ENCODE measurements at regions not wholly inside any gene's neighbourhood (a gene's known extent, or its start where the extent isn't known, plus 50 kb on each side); places are given as distances from the start of the nearest gene placed in this dataset.
"Not testable (repeated sequence)": the region's sequence is repeated elsewhere in the genome, so short reads cannot be mapped to it uniquely, and the experiment has no call there.

GRCh38 chr12:83260126-83260525, 573.4 kb downstream of the TMTC2 start:
- BruUV-seq (replicated peaks); H3K14ac ChIP-seq (replicated peaks; ENCODE audit: low read depth, low read length); H3K4me1 ChIP-seq (ENCODE audit: control insufficient read depth, insufficient read depth, low read length); H3K56ac ChIP-seq (ENCODE audit: extremely low read depth, insufficient read depth, low read length); H2BK5ac ChIP-seq (ENCODE audit: low read depth, low read length, poor library complexity, severe bottlenecking); H3K27ac ChIP-seq (ENCODE audit: insufficient read depth, low read length); H3K9ac ChIP-seq (ENCODE audit: low read depth, low read length); H3K4ac ChIP-seq (ENCODE audit: low read depth, low read length); H3K18ac ChIP-seq (ENCODE audit: low read depth, low read length); H2AK9ac ChIP-seq (replicated peaks; ENCODE audit: low read depth, low read length, poor library complexity); H3K9me1 ChIP-seq (ENCODE audit: insufficient read depth, low read length); H2BK15ac ChIP-seq (ENCODE audit: low read depth, low read length); H3K4me2 ChIP-seq (ENCODE audit: low read depth, low read length); H2BK120ac ChIP-seq (ENCODE audit: low read depth, low read length); H3K27me3 ChIP-seq (ENCODE audit: control insufficient read depth, insufficient read depth, low read length); H2AK5ac ChIP-seq (ENCODE audit: low read depth, low read length); CTCF ChIA-PET; H2BK20ac ChIP-seq (ENCODE audit: low read depth, low read length); H4K20me1 ChIP-seq (ENCODE audit: insufficient read depth, low read length); H3K36me3 ChIP-seq (ENCODE audit: control insufficient read depth, insufficient read depth, low read length); ATAC-seq (ENCODE audit: low read depth); dilution Hi-C loops (cut with HindIII; ENCODE audit: low sequenced_read_pairs, unreplicated experiment); intact Hi-C loops (cut with micrococcal nuclease); H3K9me3 ChIP-seq (ENCODE audit: control insufficient read depth, insufficient read depth, low read length); H3K4me3 ChIP-seq (ENCODE audit: insufficient read depth, low read depth, low read length); H2AFZ ChIP-seq (replicated peaks; ENCODE audit: low read length, poor library complexity); H4K91ac ChIP-seq (ENCODE audit: insufficient read depth, low read depth, low read length); POLR2A ChIA-PET (ENCODE audit: unreplicated experiment); H3K79me1 ChIP-seq (ENCODE audit: low read depth in 1 of 2, low read length in 2 of 2); H4K5ac ChIP-seq (ENCODE audit: low read depth, low read length); in situ Hi-C loops (cut with MboI; ENCODE audit: low sequenced_read_pairs); H3K23ac ChIP-seq (ENCODE audit: low read depth, low read length); DNase-seq; H4K8ac ChIP-seq (ENCODE audit: low read depth in 2 of 2, low read length in 2 of 2): not testable (repeated sequence)
- WGBS, 2 experiments (ENCODE audit: extremely low coverage in 2 of 2, insufficient read length in 1 of 2), result no CpG with 5 or more reads among the region's 3 CpGs

All from IMR-90 (cell line).